ENCODE measurements at regions not wholly inside any gene's neighbourhood (a gene's known extent, or its start where the extent isn't known, plus 50 kb on each side); places are given as distances from the start of the nearest gene placed in this dataset.
"Not testable (repeated sequence)": the region's sequence is repeated elsewhere in the genome, so short reads cannot be mapped to it uniquely, and the experiment has no call there.

DNA sequence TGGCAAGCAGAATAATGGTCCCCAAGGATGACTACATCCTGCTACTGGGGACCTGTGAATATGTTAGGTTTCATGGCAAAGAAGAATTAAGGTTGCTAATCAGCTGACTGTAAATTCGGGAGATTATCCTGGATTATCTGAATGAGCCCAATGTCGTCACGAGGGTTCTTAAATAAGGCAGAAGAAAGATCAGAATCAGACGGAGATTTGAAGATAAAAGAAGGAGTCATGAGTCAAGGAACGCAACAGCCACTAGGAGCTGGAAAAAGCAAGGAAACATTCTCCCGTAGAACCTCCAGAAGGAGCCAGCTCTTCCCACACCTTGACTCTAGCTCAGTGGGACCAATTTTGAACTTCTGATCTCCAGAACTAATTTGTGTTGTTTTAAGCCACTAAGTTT, 82.9 kb upstream of the APBB1IP start:
- TF ChIP-seq, protein P1, sequence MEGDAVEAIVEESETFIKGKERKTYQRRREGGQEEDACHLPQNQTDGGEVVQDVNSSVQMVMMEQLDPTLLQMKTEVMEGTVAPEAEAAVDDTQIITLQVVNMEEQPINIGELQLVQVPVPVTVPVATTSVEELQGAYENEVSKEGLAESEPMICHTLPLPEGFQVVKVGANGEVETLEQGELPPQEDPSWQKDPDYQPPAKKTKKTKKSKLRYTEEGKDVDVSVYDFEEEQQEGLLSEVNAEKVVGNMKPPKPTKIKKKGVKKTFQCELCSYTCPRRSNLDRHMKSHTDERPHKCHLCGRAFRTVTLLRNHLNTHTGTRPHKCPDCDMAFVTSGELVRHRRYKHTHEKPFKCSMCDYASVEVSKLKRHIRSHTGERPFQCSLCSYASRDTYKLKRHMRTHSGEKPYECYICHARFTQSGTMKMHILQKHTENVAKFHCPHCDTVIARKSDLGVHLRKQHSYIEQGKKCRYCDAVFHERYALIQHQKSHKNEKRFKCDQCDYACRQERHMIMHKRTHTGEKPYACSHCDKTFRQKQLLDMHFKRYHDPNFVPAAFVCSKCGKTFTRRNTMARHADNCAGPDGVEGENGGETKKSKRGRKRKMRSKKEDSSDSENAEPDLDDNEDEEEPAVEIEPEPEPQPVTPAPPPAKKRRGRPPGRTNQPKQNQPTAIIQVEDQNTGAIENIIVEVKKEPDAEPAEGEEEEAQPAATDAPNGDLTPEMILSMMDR (conservative IDR thresholded peaks at IDR 0.05; ENCODE audit: low read depth, low read length): no peak
- no peak overlapping the region for H3K4me3 ChIP-seq (ENCODE audit: low read depth, low read length)
- no peak for DNase-seq (ENCODE audit: low read depth)

DNA sequence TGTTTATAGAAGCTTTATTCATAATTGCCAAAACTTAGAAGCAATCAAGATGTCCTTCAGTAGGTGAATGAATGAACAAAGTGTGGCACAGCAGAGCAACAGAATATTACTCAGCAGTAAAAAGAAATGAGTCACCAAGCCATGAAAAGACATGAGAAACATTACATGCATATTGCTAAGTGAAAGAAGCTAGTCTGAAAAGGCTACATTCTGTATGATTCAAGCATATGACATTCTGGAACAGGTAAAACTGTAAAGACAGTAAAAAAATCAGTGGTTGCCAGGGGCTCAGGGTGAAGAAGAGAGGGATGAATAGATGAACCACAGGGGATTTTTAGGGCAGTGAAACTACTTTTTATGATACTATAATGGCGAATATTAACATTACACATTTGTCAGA, 80.9 kb upstream of the APBB1IP start:
- TF ChIP-seq, protein P1 (conservative IDR thresholded peaks at IDR 0.05; ENCODE audit: low read depth, low read length): no peak
- H3K4me3 ChIP-seq (ENCODE audit: low read depth, low read length): no peak overlapping the region
- DNase-seq (ENCODE audit: low read depth): no peak

DNA sequence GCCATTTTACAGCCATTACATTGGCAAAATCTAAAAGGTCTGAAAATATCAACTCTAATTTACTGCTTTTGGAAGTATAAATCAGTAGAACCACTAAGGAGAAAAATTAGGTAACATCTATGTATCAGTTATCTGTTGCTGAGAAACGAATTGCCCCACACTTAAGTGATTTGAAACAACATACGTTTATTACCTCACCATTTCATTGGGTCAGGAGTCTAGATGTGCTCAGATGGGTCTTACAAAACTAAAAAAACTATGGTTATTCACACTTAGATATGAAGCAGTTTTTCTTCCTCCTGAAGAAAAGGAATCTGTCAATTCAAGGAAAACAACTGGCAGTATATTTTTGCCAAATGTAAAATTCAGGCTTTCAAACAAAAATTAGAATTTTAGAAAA, 80.1 kb upstream of the APBB1IP start:
- TF ChIP-seq, protein P1 (conservative IDR thresholded peaks at IDR 0.05; ENCODE audit: low read depth, low read length): no peak
- no peak for DNase-seq (ENCODE audit: low read depth)
- H3K4me3 ChIP-seq (ENCODE audit: low read depth, low read length): no peak overlapping the region

DNA sequence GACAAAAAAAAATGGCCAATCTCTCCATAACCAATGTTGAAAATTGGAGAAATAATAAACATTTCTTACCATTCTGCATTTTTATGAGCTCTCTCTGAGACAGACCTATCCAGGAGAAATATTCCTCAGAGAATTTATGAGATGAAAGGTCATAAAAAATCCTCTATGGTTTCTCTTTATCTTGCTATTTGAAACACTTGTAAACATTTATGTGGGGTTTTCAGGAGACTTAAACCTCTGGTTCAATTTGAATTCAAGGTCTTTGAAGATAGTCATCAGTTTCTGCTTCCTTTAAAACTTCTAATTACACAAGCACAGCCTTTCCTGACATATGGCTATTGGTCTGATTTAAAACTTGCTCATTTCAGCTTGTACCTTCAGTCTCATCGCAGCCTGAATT, 78.5 kb upstream of the APBB1IP start:
- no peak overlapping the region for H3K4me3 ChIP-seq (ENCODE audit: low read depth, low read length)
- TF ChIP-seq, protein P1 (conservative IDR thresholded peaks at IDR 0.05; ENCODE audit: low read depth, low read length): no peak
- no peak for DNase-seq (ENCODE audit: low read depth)

DNA sequence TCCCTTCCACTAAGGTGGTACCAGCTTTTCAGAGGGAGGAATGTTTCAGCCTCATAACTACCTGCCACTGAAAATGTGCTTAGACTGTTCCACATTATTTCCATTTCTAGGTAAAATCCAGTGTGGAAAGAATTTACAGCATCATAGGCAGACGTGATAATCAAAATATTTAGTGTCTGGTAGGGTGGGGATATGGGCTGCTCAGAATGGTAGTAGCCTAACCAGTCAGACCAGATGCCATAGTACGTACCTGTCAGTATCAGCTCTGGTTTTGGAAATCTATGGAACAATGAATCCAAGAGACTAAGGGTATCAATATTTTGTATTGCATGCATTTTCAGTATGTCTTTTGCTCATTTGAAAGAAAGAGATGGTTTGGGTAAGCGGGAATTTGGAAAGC, 76.8 kb upstream of the APBB1IP start:
- no peak overlapping the region for H3K4me3 ChIP-seq (ENCODE audit: low read depth, low read length)
- TF ChIP-seq, protein P1 (conservative IDR thresholded peaks at IDR 0.05; ENCODE audit: low read depth, low read length): no peak
- no peak for DNase-seq (ENCODE audit: low read depth)

DNA sequence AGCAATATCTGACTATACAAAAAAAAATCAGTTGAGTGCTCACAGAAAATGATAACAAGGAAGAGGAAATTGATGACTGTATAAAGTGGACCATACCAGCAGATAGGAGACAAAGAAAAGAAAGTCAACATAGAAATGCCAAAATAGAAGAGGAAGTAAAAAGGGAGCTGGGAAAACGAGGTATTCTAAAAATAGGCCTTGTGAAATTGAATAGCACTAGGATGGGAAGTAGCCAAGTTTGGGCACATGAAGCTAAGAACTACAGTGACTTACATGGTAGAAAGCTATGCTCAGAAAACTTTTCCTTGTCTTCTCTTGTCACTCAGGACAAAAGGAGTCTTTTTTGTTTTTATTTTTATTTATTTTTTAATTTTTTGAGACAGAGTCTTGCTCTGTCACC, 76.2 kb upstream of the APBB1IP start:
- no peak overlapping the region for H3K4me3 ChIP-seq (ENCODE audit: low read depth, low read length)
- TF ChIP-seq, protein P1 (conservative IDR thresholded peaks at IDR 0.05; ENCODE audit: low read depth, low read length): no peak
- DNase-seq (ENCODE audit: low read depth): no peak

DNA sequence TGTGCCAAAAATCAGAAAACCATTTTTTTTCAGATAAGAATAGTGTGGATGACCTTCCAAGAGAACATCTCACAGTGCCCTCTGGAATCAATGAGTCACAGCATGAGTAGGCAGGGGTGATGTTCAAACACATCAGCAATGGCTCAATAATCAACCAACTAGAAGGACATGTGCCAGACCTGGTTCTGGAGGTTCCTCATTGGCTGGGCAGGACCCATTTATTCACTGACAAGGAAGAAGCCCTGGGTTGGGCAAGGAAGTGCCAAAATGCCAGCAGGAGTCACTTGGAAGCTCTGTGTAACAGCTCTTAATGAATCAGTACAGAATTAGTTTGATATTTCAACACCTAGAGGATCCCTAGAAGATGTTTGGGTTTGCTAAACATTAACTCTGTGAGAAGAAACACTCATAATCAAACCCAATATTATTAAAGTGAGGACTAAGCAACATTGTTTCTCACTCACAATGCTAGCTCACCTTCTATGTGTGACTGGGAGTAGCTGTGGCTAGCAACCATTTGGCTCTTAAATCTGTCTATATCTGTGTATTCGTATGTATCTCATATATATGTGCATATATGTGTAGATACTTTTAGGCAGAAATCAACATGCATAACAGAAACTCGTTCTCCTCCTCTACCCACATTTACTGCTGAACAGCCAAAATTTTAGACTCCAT, 72.3 kb upstream of the APBB1IP start:
- H3K4me3 ChIP-seq (ENCODE audit: low read depth, low read length): no peak overlapping the region
- TF ChIP-seq, protein P1 (conservative IDR thresholded peaks at IDR 0.05; ENCODE audit: low read depth, low read length): peak; percentile 9
- peak; percentile 99 for DNase-seq (ENCODE audit: low read depth)

DNA sequence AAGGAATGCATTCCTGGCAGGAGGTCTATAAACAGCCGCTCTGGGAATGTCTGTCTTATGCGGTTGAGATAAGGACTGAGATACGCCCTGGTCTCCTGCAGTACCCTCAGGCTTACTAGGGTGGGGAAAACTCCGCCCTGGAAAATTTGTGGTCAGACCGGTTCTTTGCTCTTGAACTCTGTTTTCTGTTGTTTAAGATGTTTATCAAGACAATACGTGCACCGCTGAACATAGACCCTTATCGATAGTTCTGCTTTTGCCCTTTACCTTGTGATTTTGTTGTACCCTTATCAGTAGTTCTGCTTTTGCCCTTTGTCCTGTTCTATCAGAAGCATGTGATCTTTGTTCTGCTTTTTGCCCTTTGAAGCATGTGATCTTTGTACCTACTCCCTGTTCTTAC, 71.1 kb upstream of the APBB1IP start:
- DNase-seq (ENCODE audit: low read depth); H3K4me3 ChIP-seq (ENCODE audit: low read depth, low read length): not testable (repeated sequence)

All from epithelial cell of proximal tubule (primary cell).